SIG-M5 (cell line): ENCODE measurements at regions not wholly inside any gene's neighbourhood (a gene's known extent, or its start where the extent isn't known, plus 50 kb on each side); places are given as distances from the start of the nearest gene placed in this dataset.
A peak's percentile ranks its signal among the peaks of the same experiment; 100 is the strongest.

Experiments
- DNase-seq: peaks from one replicate; lab custom pipeline; 2025; lab: John Stamatoyannopoulos, UW

DNA sequence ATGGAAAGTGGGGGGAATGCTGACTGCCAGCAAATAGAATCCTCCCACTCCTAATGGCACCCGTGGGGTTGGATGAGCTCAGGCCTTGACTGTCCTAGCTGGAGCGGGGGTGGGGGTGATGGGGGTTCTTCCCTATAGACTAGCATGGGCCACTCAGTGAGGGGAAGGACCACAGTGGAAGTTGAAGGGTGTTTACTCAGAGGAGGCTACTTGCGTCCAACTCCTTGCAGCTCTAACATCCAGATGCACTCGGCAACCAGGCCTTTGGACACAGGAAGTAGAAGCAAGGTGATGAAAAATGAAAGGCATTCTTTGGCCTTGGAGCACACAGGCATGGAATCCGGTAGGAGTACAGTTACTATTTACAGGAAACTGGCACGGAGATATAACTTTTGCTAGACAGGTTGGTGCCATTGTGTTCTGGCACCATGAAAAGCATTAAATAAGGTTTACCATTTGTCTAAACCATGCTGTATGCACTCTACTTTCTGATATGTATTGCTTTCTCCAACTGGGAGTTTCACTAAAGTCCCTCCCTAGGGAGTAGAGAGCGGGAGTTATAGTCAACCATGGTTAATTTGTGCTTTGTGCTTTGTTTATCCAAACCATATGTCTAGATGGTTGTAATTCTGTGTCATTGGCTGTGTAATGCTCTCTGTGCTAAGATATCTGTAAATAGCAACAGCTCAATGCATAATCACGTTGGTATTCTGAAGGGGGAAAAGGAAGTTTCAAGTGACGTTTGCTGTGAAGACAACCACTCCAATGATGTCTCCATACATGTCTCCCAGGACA lies 125.3 kb downstream of the TSHZ3 start:
- no peak for DNase-seq

DNA sequence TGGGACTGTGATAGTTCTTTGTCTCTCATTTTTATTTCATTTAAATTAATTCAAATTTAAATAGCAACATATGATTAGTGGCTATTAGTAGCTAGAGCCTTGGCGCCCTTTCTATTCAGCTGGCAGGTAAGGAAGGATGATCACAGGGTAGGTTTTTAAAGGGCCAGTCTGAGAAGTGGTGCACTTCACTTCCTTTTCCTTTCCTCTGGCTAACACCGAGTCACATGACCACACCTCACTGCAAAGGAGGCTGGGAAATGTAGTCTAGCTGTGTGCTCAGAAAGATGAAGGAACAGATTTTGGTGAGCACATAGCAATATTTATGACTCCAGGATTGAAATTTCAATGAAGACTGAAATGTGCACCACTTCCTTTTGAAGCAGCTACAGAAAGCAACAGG lies 128.7 kb downstream of the TSHZ3 start:
- no peak for DNase-seq

DNA sequence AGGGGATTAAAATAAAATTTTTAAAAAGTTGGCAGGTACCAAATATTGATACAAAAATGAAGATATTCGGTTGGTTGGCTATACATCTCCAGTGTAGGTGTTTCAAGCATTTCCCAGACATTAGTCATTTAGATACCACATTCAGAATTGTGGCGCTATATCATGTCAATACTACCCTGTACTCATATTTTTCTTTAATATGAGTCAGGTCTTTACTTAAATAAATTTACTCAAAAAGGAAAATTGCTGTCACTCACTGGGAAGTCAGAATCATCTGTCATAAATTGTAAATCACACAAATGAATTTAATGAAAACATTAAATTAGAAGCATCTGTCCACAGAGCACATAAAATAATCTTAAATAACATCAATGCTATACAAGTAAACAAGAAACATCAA lies 134.2 kb downstream of the TSHZ3 start:
- DNase-seq: no peak

DNA sequence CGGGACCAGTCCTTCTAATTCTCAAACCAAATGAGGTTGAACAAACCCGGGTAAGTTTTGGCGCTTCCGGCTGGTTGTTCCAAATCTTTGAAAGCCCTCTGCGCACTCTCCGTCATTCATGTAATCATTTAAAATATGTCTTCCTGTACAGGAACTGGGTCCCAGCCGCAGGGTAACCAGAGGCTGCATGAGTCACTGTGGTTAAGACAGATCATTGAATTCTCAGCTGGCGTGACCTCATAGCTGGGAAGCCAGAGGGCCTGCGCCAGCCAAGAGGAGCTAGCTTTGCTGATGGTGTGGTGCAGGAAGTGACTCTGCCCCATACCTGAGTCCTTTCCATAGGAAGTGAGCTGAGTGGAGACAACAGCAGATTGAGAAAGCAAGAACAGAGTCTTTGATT lies 135.2 kb downstream of the TSHZ3 start:
- DNase-seq: peak; percentile 83

DNA sequence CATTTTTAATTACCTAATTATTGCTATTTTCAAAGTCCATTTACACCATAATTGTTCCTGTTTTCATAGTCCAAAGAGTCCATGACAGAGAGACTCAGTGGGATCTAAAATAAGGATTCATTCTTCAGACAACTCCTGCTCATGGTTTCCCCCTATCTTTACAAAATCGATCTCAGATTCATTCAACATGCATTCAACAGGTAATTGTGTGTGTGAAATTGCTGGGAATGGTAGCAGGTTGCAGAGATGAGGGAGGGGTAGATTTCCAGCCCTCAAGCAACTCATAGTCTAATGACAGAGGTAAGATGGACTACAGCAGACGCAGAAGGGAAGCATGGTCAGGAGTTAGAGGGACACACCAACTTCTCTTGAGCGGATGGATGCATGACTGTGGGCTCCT lies 138.1 kb downstream of the TSHZ3 start:
- DNase-seq: no peak

DNA sequence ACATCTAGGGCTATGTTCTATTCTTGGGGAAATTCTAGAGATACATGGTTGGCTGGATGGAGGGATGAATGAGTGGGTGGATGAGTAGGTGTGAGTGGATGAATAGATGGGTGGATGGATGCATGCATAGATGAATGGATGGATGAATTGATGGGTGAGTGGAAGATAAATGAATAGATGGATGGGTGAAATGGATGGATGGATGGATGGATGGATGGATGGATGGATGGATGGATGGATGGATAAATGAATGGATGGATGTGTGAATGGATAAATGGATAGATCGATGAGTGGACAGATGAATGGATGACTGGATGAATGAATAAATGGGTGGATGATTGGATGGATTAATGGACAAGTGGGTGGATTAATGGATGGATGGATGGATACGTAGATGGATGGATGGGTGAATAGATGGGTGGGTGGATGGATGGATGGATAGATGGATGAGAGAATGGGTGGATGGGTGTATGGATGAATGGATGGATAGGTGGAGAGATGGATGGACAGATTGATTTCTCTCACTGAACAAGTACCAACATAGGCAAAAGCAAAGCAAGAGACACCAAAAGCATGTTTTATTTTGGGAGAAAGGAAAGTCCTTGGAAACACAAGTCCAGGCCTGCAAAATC lies 143.2 kb downstream of the TSHZ3 start:
- DNase-seq: no peak

DNA sequence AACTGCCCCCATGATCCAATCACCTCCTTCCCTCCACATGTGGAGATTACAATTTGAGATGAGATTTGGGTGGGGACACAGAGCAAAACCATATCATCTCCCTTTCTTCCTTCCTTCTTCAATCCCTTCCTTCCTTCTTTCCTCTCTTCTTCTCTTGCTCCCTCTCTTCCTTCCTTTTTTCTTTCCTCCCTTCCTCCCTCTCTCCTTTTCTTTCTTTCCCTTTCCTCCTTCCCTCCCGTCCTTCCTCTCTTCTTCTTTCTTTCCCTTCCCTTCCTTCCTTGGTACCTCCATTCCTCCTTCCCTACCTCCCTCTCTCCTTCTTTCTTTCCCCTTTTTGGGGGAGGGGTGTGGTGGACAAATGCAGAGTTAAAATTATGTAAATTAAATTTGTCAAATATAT lies 145.1 kb downstream of the TSHZ3 start:
- DNase-seq: no peak

DNA sequence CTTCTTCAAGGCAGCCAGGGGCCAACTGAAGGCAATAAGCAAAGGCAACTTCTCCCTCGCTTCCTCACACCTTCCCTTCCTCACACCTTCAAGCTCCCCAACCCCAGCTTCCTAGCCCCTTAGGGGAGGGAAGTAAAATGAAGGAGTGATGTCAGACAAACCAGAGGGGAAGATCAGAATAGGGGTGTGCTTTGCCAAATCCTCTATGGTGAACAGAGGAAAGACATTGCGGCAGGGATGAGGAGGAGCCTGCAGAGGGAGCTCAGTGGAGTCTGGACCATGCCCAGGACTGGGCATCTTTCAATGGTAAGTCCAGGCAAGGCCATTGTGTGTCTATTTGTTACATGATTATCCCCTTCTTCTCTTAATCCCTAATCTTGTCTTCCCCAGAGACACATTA lies 164.0 kb downstream of the TSHZ3 start:
- no peak for DNase-seq

DNA sequence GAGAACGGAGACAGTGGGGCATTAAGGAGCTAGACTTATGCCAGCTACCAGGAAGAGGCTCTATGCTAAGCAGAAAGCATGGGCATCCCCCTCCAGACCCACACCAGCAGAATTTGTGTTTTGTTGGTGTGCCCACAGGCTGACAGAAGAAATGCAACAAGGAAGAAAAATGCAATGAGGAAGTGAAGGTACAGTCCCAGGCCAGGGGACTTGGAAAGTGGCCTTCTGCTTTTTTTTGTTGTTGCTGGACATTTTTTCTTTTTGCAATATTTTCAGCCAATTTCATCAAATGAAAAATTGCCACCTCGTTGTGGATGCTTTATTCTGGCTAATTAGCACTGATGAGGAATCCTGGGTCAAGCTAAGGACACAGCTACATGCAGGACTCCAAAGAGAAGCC lies 167.7 kb downstream of the TSHZ3 start:
- DNase-seq: no peak

DNA sequence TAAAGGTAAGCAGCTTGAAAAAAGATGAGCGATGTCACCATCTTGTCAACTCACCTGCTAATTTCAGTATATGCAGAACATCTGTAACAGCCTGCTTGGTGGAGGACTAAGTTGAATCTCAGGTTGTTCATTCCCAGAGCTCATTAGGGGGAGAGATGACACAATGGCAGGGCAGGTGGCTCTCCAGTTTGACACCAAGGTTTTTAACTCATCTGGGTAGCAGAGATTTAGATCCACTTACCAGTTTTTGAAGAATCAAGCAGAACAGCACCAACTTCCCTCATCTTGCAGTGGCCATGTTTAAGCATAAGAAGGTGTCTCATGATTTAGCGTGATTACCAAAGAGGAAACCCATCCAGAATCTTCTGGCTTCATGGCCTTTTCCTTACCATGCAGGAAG lies 168.3 kb downstream of the TSHZ3 start:
- no peak for DNase-seq

DNA sequence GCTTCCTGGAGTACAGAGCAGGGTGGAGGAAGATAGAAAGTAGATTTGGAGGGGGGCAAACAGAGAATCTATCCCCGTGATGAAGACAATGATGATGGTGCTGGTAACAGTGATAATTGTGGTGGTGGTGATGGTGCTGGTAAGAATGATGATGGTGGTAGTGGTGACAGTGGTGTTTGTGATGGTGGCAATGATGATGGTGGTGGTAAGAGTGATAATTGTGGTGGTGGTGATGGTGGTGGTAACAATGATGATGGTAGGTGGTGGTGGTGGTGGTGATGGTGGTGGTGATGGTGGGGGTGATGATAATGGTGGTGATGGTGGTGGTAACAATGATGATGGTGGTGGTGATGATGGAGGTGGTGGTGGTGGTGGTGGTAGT lies 169.8 kb downstream of the TSHZ3 start:
- no peak for DNase-seq

DNA sequence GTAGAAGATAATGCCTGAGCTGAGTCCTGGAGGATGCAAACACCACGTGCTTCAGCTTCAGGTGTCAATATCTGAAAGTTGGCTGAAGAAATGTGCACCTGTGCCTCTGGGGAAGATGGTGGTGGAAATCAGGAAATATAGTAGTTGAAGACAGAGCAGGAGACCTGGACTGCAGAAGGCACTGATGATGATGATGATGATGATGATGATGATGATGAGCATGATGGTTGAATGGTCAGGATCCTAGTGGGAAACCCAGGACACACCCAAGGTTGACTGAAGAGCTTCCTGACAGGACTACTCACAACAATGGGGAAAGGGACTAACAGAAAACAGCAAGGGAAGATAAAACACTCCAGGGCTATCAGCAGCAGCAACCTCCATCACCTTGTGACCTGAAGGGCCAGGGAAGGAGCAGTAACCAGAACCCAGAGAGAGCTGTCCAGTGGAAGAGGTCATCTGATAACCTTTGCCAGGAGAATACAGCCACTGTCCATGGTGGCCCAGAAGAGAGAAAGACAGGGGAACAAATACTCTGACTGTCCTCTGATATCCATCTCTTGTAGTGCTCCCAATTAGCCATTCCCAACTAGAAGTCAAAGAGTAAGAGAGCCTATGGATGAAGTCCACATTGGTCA lies 170.3 kb downstream of the TSHZ3 start:
- DNase-seq: no peak

DNA sequence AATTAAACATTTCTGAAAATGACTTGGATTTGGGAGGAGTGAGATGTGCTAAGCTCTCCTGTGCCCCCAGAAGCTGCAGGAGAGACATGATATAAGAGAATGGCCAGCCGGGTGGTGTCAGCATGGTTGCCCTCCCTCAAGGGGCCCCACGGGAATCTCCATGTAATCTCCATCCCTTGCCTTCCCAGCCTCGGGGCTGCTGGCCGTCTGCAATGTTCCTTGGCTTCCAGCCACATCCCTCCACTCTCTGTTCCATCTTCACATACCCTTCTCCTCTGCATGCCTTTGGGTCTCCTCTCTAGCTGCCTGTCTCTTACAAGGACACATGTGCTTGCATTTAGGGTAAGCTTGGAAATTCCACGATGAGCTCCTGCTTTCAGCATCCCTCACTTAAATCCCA lies 172.0 kb downstream of the TSHZ3 start:
- no peak for DNase-seq

DNA sequence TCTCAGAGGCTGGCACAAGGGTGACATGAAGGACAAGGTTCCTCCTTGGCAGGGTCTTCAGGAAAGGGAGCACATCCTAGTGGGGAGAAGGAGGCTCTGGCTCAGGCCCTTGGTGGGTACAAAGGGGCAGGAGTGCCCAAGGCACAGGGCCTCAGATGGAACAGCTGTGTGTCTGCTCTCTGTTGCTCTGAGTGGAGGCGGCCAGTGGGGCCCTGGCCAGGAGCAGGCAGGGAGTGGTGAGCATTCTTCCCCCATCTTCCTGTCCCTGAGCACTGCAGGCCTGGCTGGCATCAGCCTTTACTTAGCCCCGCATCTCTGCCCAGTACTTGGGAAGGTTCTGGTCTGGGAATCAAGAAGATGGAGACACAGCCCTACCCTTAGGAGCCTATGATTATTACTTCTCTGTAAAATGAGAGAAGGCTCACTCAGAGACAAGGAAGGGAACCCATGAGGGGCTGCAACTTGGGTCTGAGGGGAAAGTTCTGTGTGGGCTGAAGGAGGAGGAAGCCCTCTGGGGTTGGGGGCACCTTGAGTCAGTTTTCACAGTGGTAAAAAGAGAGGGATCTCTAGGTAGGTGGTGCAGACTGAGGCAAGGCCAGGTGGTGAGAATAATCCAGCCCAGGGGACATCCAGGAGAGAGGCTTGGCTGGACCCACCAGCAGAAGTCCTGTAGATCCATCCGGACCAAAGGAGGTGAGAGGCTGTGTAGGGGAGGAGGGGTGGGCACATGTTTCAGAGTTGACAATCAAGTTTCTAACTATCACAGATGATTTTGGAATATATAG lies 173.5 kb downstream of the TSHZ3 start:
- DNase-seq: no peak

DNA sequence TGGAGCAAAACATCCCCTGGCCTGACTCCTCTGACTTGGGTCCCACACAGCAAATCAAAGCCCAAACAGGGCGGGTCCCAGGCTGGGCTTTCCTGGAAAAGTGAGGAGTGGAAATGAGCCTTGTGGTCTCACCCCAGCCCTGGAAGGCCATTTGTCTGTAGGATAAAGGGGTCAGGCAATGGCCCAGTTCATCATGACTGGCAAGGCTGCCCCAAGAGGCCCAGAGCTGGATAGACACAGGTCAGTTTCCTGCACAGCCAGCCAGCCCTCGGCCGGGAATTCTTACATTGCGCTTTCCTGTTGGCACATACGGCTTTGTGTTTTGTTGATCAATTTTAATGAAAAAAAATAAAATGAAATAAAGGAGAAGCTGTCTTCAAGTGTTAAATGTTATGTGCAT lies 174.3 kb downstream of the TSHZ3 start:
- no peak for DNase-seq

DNA sequence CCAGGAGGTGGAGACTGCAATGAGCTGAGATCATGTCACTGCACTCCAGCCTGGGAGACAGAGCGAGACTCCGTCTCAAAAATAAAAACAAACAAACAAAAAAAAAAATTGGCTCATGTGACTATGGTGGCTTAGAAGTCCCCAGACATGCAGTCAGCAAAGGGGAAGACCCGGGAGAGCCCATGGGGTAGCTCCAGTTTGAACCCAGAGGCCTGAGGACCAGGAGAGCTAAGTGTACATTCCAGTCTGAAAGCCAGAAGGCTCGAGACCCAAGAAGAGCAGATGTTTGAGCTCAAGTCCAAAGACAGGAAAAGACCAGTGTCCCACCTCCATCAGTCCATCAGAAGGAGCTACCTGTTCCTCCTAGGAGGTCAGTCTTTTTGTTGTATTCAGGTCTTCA lies 175.2 kb downstream of the TSHZ3 start:
- DNase-seq: no peak

DNA sequence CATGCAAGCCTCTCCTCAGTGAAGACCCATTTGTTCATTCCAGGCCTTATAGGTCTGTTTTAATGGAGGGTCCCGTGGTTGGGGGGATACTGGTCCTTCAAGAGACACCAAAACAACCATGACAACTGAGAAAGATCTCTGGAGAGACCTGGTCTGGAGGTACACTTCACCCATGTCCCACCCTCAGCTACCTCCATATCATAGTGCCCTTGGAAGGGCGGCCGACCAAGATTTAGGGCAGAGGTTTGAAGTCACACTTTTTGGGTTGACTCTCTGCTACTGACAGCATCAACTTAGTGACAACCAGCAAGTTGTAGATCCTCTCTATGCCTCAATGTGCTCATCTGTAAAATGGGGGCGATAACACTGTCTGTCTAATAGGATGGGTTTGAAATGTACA lies 177.3 kb downstream of the TSHZ3 start:
- DNase-seq: no peak

DNA sequence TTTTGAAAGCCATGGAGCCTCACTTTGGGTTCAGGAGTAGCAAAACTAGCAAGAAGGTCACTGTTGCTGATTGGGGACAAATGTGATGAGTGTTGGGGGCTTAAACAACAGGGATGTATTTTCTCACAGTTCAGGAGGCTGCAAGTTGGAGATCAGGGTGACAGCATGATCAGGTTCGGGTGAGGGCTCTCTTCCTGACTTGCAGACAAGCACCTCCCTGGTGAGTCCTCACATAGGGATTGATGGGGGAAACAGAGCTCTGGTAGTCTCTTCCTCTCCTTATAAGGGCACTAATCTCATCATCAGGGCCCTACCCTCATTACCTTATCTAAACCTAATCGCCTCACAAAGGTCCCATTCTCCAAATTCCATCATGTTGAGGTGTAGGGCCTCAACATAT lies 179.2 kb downstream of the TSHZ3 start:
- no peak for DNase-seq

DNA sequence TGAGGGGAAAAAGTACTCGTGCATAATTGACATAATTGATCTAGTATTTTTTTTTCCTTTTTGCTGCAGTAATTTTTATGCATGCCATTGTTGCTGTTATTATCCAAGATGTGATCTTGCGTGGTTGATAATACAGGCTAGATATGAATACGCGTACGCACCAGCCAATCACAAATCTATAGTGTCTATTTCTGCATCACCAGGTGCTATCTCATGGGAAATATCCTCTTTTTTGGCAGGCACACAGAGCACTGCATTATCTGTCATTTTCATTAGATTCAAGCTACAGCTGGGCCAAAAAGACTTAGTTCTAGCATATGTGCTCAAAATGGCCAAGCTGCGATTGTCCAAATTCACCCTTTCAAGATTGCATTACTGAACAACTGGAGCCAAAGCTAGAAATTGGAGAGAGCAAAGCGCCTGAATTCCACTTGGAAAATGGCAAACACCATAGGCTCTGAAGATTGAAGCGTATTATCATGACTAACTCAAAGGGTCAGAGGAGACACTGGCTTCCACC lies 181.1 kb downstream of the TSHZ3 start:
- DNase-seq: no peak

DNA sequence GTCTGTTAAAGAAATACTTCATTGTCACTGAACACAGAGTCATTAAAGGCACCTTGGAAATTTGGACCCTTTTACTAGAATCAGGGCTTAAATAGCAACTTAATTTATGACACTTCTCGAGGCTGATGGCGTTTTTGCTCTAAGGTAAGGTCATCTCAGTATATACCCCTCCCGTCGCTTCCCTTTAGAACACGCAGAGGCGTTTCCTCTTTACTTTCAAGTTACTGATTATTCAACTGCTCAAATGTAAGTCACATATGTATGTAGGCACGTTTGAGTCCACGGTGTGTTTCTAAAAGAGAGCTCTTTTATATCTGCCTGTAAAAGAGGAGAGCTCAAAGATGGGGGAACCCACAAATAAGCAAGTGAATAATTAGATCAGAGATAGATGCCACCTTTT lies 181.5 kb downstream of the TSHZ3 start:
- no peak for DNase-seq

DNA sequence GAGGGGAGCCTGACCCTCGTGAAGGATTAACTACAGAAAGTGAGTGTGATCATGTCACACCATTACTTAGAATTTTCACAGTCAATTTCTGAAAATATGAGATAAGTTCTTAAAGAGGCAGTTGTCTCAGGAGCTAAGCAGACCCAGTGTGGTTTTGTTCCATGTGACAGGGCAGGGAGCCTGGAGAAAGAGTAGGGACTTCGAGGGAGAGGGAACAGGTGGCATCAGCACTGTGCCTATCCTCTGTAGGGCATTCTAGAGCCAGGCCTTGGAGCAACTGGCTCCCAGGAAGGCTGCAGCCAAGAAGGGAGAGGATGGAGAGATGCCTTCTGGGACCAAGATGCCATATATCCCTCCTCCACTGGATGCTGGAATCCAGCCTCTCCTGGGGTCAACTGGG lies 183.0 kb downstream of the TSHZ3 start:
- no peak for DNase-seq

DNA sequence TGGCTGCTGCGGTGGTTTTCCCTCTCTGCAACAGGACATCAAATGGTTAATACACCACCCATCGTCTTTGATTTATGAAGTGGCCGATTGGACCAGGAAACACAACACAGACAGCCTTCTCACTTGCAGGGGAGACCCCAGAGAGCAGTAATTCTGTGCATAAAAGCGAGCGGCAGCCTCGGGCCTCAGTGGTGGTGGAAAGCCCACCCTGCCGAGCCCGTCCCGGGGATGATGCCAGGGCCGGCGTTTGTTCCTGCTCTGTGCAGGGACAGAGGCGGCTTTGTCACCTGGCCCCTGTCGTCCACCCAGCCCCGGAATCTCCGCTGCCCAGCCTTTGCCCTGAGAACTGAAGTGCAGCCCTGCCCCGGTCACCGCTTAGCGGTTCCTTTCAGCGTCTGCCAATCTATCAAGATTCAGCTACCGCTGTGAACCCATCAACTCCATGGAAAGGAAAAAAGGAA lies 184.4 kb downstream of the TSHZ3 start:
- no peak for DNase-seq
